HEK293T (cell line): ENCODE measurements at regions not wholly inside any gene's neighbourhood (a gene's known extent, or its start where the extent isn't known, plus 50 kb on each side); places are given as distances from the start of the nearest gene placed in this dataset.

Source experiments
- CTCF ChIA-PET: fragments of 350-600 bp; formaldehyde crosslinking; extraction: SDS; loops from one replicate; lab custom pipeline; 2021; ENCODE audit warnings: antibody characterized with exemption, inconsistent platforms; lab: Yijun Ruan, JAX
- POLR2A ChIA-PET: fragments of 350-600 bp; formaldehyde crosslinking; extraction: SDS; loops from one replicate; lab custom pipeline; 2020; ENCODE audit warnings: antibody characterized with exemption, inconsistent platforms; lab: Yijun Ruan, JAX
- DNase-seq: peaks from one replicate; pipeline ENCODE4 v3.0.0; 2012; ENCODE audit warnings: mixed read lengths; ENCODE audit errors: extremely low spot score
- ARNT ChIP-seq: fragments of 450-650 bp; IDR thresholded peaks from 2 replicates; pipeline ENCODE4 v1.6.1; 2017; ENCODE audit warnings: mild to moderate bottlenecking
- BHLHE40 ChIP-seq: fragments of 450-650 bp; IDR thresholded peaks from 2 replicates; pipeline ENCODE4 v1.6.1; 2016; ENCODE audit warnings: mild to moderate bottlenecking, moderate library complexity, borderline replicate concordance
- CTBP1 ChIP-seq: fragments of 450-650 bp; IDR thresholded peaks from 2 replicates; pipeline ENCODE4 v1.6.1; 2016; ENCODE audit warnings: borderline replicate concordance
- ELF4 ChIP-seq: fragments of 450-650 bp; IDR thresholded peaks from 2 replicates; pipeline ENCODE4 v1.6.1; 2017; ENCODE audit warnings: antibody characterized with exemption
- FOXA1 ChIP-seq: fragments of 450-650 bp; IDR thresholded peaks from 2 replicates; pipeline ENCODE4 v1.6.1; 2016; ENCODE audit warnings: mild to moderate bottlenecking
- FOXK2 ChIP-seq: fragments of 450-650 bp; IDR thresholded peaks from 2 replicates; pipeline ENCODE4 v1.6.1; 2016; ENCODE audit warnings: mild to moderate bottlenecking
- FOXM1 ChIP-seq: fragments of 450-650 bp; IDR thresholded peaks from 2 replicates; pipeline ENCODE4 v1.6.1; 2017; ENCODE audit warnings: mild to moderate bottlenecking, borderline replicate concordance
- HDGF ChIP-seq: fragments of 450-650 bp; IDR thresholded peaks from 2 replicates; pipeline ENCODE4 v1.6.1; 2017; ENCODE audit warnings: antibody characterized with exemption, borderline replicate concordance
- L3MBTL2 ChIP-seq: fragments of 450-650 bp; conservative IDR thresholded peaks from 2 replicates; pipeline ENCODE4 v1.6.1; 2016; ENCODE audit warnings: mild to moderate bottlenecking
- LEF1 ChIP-seq: fragments of 450-650 bp; IDR thresholded peaks from 2 replicates; pipeline ENCODE4 v1.6.1; 2017; ENCODE audit warnings: mild to moderate bottlenecking, borderline replicate concordance
- NFRKB ChIP-seq: fragments of 450-650 bp; IDR thresholded peaks from 2 replicates; pipeline ENCODE4 v1.6.1; 2016; ENCODE audit warnings: mild to moderate bottlenecking, moderate library complexity
- SP1 ChIP-seq: fragments of 450-650 bp; IDR thresholded peaks from 2 replicates; pipeline ENCODE4 v1.6.1; 2017
- SUZ12 ChIP-seq: fragments of 450-650 bp; IDR thresholded peaks from 2 replicates; pipeline ENCODE4 v1.6.1; 2016; ENCODE audit warnings: mild to moderate bottlenecking
- TARDBP ChIP-seq: fragments of 450-650 bp; IDR thresholded peaks from 2 replicates; pipeline ENCODE4 v1.6.1; 2016
- ZNF384 ChIP-seq: fragments of 450-650 bp; IDR thresholded peaks from 2 replicates; pipeline ENCODE4 v1.6.1; 2016
- TF ChIP-seq, protein P1 (sequence below): fragments of 450-650 bp; IDR thresholded peaks from 2 replicates; pipeline ENCODE4 v1.6.1; 2016

DNA sequence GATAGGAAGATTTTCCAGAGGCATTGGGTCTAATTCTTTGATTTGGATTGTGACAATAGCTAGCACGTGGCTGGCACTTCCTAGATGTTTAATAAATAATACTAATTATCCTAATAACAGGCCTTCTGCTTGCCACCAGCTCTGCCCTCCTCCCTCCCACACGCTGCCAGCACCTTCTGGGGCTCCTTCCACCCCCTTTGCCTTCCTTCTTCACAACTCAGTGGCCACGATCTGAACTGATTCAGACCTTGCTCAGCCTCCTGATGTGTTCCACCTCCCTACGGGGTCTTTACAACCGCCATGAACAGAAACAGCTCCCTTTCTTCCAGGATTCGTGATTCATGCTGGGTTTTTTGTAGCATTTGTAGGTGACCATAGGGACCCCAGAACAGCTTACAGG is 310.3 kb upstream of the HS6ST1 start:
- ChIA-PET POLR2A (no interaction called here), CTCF (no interaction called here)
- TF ChIP-seq ZNF384, result no peak
- TF ChIP-seq FOXA1, result no peak
- no peak for TF ChIP-seq TARDBP
- no peak for TF ChIP-seq SUZ12
- no peak for DNase-seq

DNA sequence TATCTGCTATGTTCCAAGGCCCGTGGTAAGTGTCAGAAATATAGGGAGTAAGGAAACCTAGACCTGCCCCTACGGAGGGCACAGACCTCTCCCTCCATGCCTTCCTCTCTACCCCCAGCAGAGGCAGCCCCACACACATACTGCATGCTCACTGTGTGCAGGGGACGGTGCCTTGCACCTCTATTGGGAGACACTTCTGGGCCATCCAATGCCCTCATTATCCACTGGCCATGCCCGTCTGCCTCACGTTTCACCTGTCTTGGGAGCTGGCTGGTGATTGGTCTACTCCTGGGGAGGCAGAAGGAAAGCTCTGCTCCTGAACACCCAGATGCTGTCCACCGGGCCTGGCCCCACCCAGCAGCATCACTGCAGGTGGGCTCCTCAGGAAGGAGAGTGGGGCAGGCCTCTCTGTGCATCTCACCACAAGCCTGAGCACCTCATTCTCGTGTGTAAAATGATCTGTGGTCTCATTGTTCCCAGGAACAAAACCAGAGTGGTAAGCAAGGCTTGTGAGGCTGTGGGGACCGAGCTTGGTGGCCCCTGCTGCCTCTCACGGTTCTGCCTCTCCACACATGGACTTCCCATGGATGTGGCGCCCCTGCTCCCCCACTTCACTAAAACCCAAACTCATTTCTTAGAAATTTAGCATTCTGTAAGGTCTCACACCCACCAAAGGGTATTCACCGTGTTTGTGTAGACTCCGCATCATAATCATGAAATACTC is 312.5 kb upstream of the HS6ST1 start:
- POLR2A ChIA-PET, result no interaction called here
- DNase-seq, result no peak
- TF ChIP-seq TARDBP (no peak), NFRKB (no peak), SP1 (no peak), CTBP1 (no peak), FOXM1 (no peak), L3MBTL2 (no peak), ZNF384 (no peak), ARNT (no peak), FOXA1 (no peak), HDGF (no peak), ELF4 (no peak), LEF1 (no peak), FOXK2 (no peak)
- TF ChIP-seq, protein P1, sequence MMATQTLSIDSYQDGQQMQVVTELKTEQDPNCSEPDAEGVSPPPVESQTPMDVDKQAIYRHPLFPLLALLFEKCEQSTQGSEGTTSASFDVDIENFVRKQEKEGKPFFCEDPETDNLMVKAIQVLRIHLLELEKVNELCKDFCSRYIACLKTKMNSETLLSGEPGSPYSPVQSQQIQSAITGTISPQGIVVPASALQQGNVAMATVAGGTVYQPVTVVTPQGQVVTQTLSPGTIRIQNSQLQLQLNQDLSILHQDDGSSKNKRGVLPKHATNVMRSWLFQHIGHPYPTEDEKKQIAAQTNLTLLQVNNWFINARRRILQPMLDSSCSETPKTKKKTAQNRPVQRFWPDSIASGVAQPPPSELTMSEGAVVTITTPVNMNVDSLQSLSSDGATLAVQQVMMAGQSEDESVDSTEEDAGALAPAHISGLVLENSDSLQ, result no peak
- CTCF ChIA-PET, result no interaction called here

- POLR2A ChIA-PET, result no interaction called here
- DNase-seq, result no peak
- no peak for TF ChIP-seq CTBP1
- TF ChIP-seq BHLHE40, result no peak
- TF ChIP-seq L3MBTL2, result no peak
- TF ChIP-seq NFRKB, result no peak
- no peak for TF ChIP-seq SUZ12
- no peak for TF ChIP-seq SP1
- TF ChIP-seq, protein P1, result no peak
- no peak for TF ChIP-seq TARDBP
- no peak for TF ChIP-seq ZNF384
- no peak for TF ChIP-seq FOXK2
- no peak for TF ChIP-seq ELF4
- TF ChIP-seq LEF1, result no peak
- no peak for TF ChIP-seq HDGF
- no peak for TF ChIP-seq FOXA1
- no peak for TF ChIP-seq FOXM1
- CTCF ChIA-PET, result no interaction called here
These were observed 313.2 kb upstream of the HS6ST1 start for GRCh38 chr2:128631698-128632500.

DNA sequence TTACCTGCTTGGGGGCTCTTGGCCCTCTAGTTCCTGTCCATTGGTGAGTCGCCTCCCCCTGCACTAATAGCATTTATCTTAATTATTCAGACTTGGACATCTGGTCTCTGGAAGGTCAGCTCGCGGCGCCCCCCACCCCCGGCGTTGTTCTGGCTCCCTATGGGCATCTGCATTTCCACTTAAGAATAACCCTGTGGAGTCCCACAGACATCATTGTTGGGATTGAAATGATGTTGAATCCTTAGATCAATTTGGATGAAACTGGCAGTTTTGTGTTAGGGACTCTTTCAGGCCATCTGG is 313.8 kb upstream of the HS6ST1 start:
- TF ChIP-seq SP1 (no peak), SUZ12 (no peak), BHLHE40 (no peak), TARDBP (no peak), ARNT (no peak), FOXK2 (no peak), NFRKB (no peak), CTBP1 (no peak), L3MBTL2 (no peak), HDGF (no peak), LEF1 (no peak), FOXM1 (no peak), FOXA1 (no peak)
- TF ChIP-seq, protein P1, result no peak
- no peak for DNase-seq
- POLR2A ChIA-PET, result no interaction called here
- CTCF ChIA-PET, result no interaction called here

GRCh38 chr2:128633501-128633900 is 314.8 kb upstream of the HS6ST1 start:
- ChIA-PET CTCF (no interaction called here), POLR2A (no interaction called here)
- no peak for TF ChIP-seq TARDBP
- TF ChIP-seq FOXA1, result no peak
- no peak for TF ChIP-seq LEF1
- no peak for TF ChIP-seq ZNF384
- no peak for TF ChIP-seq NFRKB
- DNase-seq, result no peak

DNA sequence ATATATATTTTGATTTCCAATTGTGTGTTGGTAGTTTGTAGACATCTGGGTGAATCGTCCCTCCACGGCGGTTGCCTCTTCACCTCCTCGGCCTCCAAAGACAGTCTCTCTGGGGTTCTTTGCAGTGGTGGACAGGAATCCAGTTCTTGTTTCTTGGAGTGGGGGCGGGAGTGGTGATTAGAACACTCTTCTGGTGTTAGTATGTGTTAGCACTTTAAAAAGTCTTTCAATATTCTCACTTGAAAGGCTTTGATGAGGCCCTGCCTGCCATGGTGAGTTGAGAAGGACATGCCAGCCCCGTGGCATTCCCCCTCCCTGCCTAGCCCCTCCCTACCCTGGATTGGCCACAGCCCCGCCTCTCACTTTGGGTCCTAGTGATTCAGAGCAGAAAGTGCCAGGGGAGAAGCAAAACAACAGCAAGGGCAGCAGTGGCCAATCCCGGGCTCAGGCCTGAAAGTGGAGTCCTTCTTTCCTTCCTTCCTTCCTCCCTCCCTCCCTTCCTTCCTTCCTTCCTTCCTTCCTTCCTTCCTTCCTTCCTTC is 316.8 kb upstream of the HS6ST1 start:
- CTCF ChIA-PET, result no interaction called here
- POLR2A ChIA-PET, result no interaction called here
- TF ChIP-seq ELF4 (no peak), SP1 (no peak), NFRKB (no peak), CTBP1 (no peak), SUZ12 (no peak), TARDBP (no peak)
- DNase-seq, result no peak

GRCh38 chr2:128636802-128637147 is 318.1 kb upstream of the HS6ST1 start:
- TF ChIP-seq ELF4, result no peak
- no peak for TF ChIP-seq ARNT
- no peak for TF ChIP-seq SP1
- no peak for TF ChIP-seq ZNF384
- no peak for TF ChIP-seq TARDBP
- no peak for TF ChIP-seq SUZ12
- no peak for TF ChIP-seq BHLHE40
- no peak for TF ChIP-seq FOXM1
- no peak for TF ChIP-seq CTBP1
- no peak for TF ChIP-seq L3MBTL2
- no peak for TF ChIP-seq NFRKB
- ChIA-PET POLR2A (no interaction called here), CTCF (no interaction called here)
- DNase-seq, result no peak
